Sigmoid colon (tissue), 3 donors: ENCODE measurements at regions not wholly inside any gene's neighbourhood (a gene's known extent, or its start where the extent isn't known, plus 50 kb on each side); places are given as distances from the start of the nearest gene placed in this dataset.

Source experiments
- CTCF ChIP-seq, 4 experiments: fragments of 450-650 bp in 3 of 4; fragments of 200-600 bp in 1 of 4; IDR thresholded peaks; one replicate each; pipeline ENCODE4 v1.5.1; 2016 to 2019; ENCODE audit warnings: antibody characterized with exemption in 4 of 4, mild to moderate bottlenecking in 3 of 4, moderate library complexity in 2 of 4
- POLR2A ChIP-seq, 2 donors: fragments of 450-650 bp; IDR thresholded peaks; one replicate each; pipeline ENCODE4 v1.6.1; 2016; ENCODE audit warnings: antibody characterized with exemption in 2 of 2, mild to moderate bottlenecking in 2 of 2, moderate library complexity in 2 of 2

DNA sequence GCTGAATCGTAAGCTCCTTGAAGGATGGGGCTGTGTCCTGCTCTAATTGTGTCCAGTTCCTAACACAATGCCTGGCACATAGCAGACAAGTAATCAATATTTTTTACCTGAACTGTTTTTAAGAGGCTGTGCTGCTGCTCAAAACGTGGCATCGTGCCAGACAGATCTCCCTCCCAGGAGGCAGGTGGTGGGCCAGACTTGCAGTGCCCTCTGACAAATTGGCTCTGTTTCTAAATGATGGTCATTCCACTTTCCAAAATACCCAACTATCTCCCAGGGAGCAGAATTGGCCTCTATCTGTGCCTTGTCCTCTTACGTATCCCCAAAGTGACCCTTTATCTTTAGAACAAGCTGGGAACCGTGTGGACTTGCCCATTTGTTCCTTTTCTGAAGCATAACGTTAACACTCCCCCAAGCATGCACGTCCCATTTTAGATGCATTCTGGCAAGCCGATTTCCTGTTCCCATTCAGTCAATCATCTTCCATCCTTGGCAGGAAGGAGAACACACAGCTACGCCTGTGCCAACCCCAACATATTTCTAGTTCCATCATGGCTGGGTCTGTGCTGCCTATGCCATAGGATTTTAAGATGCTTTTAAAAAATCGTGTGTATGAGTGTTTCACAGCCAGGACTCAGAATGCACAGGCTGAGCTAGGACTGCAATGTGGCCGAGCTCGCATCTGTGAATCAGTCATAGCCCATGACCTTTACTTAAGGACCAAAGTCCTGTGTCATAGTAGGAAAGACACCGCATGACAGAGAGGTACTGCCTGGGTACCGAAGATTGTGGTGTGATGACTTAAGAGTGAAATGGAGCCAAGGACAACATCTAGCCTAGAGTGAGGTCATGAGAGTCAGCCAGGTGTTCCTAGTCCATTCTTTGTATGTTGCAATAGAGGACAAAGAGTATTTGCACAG is 408.6 kb downstream of the PRDM2 start:
- no peak for TF ChIP-seq CTCF (IDR thresholded peaks at IDR 0.05)
- no peak for TF ChIP-seq POLR2A (IDR thresholded peaks at IDR 0.05)
